Glutamatergic neuron (in vitro differentiated cells): ENCODE measurements at regions not wholly inside any gene's neighbourhood (a gene's known extent, or its start where the extent isn't known, plus 50 kb on each side); places are given as distances from the start of the nearest gene placed in this dataset.

Source experiments
- DNase-seq: peaks from one replicate; pipeline ENCODE4 v3.0.0; 2022
- H3K27ac Mint-ChIP-seq: one replicate; pipeline ENCODE4 v1.8.0; 2020; ENCODE audit warnings: mild to moderate bottlenecking, mixed read lengths, inconsistent platforms; ENCODE audit not compliant: unreplicated experiment
- H3K27me3 Mint-ChIP-seq: one replicate; pipeline ENCODE4 v1.8.0; 2020; ENCODE audit warnings: mild to moderate bottlenecking, moderate library complexity, mixed read lengths, inconsistent platforms; ENCODE audit not compliant: unreplicated experiment
- H3K36me3 Mint-ChIP-seq: one replicate; pipeline ENCODE4 v1.8.0; 2020; ENCODE audit warnings: mild to moderate bottlenecking, mixed read lengths, inconsistent platforms; ENCODE audit not compliant: unreplicated experiment
- H3K4me1 Mint-ChIP-seq: one replicate; pipeline ENCODE4 v1.8.0; 2020; ENCODE audit warnings: mild to moderate bottlenecking, low read depth, mixed read lengths, inconsistent platforms; ENCODE audit not compliant: unreplicated experiment
- H3K4me3 Mint-ChIP-seq: one replicate; pipeline ENCODE4 v1.8.0; 2020; ENCODE audit warnings: mild to moderate bottlenecking, mixed read lengths, inconsistent platforms; ENCODE audit not compliant: unreplicated experiment
- H3K9me3 Mint-ChIP-seq: one replicate; pipeline ENCODE4 v1.8.0; 2020; ENCODE audit warnings: mild to moderate bottlenecking, moderate library complexity, mixed read lengths, inconsistent platforms; ENCODE audit not compliant: unreplicated experiment
- TF ChIP-seq, protein P1 (sequence below): fragments of 200-600 bp; sonication (generic); IDR thresholded peaks from one replicate; pipeline ENCODE4 v1.5.0; 2021; ENCODE audit not compliant: partially characterized antibody, unreplicated experiment

DNA sequence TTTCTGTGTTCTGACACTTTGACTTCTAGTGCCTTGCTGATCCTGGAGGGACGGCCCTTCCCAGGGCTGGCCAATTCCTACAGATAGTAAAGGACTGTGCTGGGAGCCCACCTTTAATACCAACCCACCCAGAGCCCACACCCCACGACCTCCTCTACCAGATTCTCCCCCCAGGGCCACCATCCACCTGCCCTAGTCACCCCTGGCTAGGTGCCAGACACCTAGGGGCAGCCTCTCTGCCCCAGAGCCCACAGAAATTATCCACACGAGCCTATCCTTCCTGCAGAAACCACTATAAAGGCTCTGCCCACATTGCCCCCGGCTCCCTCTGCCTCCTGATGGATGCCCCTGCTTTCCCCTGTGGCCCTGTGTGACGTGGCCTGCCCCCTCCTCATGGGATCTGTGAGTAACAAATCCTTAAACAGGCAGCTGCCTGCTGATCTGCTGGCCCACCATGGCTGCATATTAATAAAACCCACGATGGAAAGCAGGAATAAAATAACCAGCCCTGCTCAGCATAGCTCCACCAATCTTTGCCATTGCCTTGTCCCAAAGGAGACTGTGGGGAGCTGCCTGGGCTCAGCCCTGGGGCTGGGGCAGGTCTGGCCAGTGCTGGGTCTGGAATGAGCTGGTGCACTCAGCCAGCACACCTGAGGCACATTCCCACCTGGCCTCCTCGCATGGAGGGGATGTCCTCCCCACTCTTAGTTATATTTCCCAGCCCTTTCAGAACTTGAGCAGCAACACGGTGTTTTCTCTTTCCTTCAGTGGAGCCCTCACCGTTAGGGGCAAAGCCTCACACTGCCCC lies 488.5 kb downstream of the NPHP4 start:
- DNase-seq: no peak
- TF ChIP-seq, protein P1, sequence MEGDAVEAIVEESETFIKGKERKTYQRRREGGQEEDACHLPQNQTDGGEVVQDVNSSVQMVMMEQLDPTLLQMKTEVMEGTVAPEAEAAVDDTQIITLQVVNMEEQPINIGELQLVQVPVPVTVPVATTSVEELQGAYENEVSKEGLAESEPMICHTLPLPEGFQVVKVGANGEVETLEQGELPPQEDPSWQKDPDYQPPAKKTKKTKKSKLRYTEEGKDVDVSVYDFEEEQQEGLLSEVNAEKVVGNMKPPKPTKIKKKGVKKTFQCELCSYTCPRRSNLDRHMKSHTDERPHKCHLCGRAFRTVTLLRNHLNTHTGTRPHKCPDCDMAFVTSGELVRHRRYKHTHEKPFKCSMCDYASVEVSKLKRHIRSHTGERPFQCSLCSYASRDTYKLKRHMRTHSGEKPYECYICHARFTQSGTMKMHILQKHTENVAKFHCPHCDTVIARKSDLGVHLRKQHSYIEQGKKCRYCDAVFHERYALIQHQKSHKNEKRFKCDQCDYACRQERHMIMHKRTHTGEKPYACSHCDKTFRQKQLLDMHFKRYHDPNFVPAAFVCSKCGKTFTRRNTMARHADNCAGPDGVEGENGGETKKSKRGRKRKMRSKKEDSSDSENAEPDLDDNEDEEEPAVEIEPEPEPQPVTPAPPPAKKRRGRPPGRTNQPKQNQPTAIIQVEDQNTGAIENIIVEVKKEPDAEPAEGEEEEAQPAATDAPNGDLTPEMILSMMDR: no peak
- Mint-ChIP-seq H3K4me3 (no peak overlapping the region), H3K4me1 (no peaks in the 10 kb centered on the region), H3K27me3 (peaks cover 8% of the 10 kb centered on the region), H3K9me3 (peaks cover 14% of the 10 kb centered on the region), H3K36me3 (peaks cover 5% of the 10 kb centered on the region), H3K27ac (no peak overlapping the region)

- H3K4me3 Mint-ChIP-seq: no peak overlapping the region
- H3K27ac Mint-ChIP-seq: no peak overlapping the region
- H3K4me1 Mint-ChIP-seq: no peaks in the 10 kb centered on the region
- peaks cover 14% of the 10 kb centered on the region for H3K9me3 Mint-ChIP-seq
- H3K36me3 Mint-ChIP-seq: peaks cover 5% of the 10 kb centered on the region
- DNase-seq: no peak
- peaks cover 8% of the 10 kb centered on the region for H3K27me3 Mint-ChIP-seq
- TF ChIP-seq, protein P1: no peak
These were observed 489.7 kb downstream of the NPHP4 start for GRCh38 chr1:5502311-5503194.

DNA sequence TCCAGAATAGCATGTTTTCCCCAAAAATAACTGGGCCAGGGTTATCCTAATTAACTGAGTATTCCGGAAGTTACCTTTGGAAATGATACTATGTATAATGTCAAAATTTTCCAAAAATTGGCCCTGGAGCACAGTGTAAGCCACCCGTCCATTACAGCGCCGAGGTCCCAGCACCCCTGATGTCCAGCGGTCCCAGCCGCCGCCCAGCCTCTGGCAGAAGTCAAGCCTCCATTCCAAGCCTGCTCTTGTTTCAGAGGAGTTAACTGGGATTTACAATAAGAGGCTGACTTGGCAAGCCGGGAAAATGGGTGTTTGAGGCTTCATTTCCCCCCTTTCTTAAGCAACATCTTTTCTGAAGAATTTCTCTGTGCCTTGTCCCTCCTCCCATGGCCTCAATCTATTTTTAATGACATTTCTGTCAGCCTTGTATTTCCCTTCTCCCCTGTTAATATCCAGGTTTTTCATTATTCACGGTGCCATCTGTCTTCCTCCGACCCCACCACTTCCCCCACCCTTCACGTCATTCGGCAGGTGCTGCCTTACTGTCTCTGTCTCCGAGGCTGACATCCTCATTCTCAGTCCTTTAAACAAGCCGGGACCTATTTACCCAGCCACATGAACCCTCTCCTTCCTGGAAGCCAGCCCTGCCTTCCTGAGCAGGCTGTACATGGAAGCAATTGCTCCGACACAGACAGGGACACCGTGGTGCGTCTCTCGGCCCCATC lies 490.9 kb downstream of the NPHP4 start:
- H3K27ac Mint-ChIP-seq: no peak overlapping the region
- H3K27me3 Mint-ChIP-seq: peaks cover 8% of the 10 kb centered on the region
- H3K4me3 Mint-ChIP-seq: no peak overlapping the region
- no peak for DNase-seq
- TF ChIP-seq, protein P1: no peak
- peaks cover 17% of the 10 kb centered on the region for H3K9me3 Mint-ChIP-seq
- H3K36me3 Mint-ChIP-seq: peaks cover 12% of the 10 kb centered on the region
- no peaks in the 10 kb centered on the region for H3K4me1 Mint-ChIP-seq

DNA sequence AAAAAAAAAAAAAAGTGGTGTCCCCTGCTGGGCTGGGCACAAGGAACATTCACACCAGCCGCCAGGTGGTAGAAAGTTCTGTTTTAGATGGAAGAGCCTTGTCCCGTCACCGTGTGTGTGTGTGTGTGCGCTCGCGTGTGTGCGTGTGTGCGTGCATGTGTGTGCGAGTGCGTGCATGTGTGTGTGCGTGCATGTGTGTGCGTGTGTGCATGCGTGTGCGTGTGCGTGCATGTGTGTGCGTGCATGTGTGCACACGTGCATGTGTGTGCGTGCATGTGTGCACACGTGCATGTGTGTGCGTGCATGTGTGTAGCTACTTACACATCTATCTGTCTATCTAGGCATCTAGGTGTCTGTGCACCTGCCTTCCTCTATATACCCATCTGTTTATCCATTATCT lies 491.7 kb downstream of the NPHP4 start:
- no peak for DNase-seq
- TF ChIP-seq, protein P1: no peak
- H3K36me3 Mint-ChIP-seq: peaks cover 12% of the 10 kb centered on the region
- H3K9me3 Mint-ChIP-seq: peaks cover 21% of the 10 kb centered on the region
- H3K4me3 Mint-ChIP-seq: no peak overlapping the region
- H3K4me1 Mint-ChIP-seq: no peaks in the 10 kb centered on the region
- no peak overlapping the region for H3K27ac Mint-ChIP-seq
- H3K27me3 Mint-ChIP-seq: peaks cover 8% of the 10 kb centered on the region
